Panc1 (cell line): ENCODE measurements at regions not wholly inside any gene's neighbourhood (a gene's known extent, or its start where the extent isn't known, plus 50 kb on each side); places are given as distances from the start of the nearest gene placed in this dataset.

Experiments
- ATAC-seq: fragments of 200-7000 bp; cut with Tn5 transposase; 2 replicates; pipeline ENCODE4 v1.9.1; 2020; ENCODE audit warnings: mild to moderate bottlenecking, moderate library complexity
- BruUV-seq: library from RNA; stranded (reverse); fragments of 400-500 nt; replicated peaks from 2 replicates; lab custom pipeline; 2021; lab: Mats Ljungman, UMichigan
- CTCF ChIA-PET: fragments of 300-600 bp; sonication (Branson Sonifier 250); formaldehyde crosslinking; loops from one replicate; lab custom pipeline; 2022; ENCODE audit warnings: antibody characterized with exemption; lab: Charles Lee
- POLR2A ChIA-PET: fragments of 300-600 bp; sonication (Branson Sonifier 250); formaldehyde crosslinking; loops from one replicate; lab custom pipeline; 2022; ENCODE audit warnings: antibody characterized with exemption; lab: Charles Lee
- DNase-seq: peaks from one replicate; pipeline ENCODE4 v3.0.0-alpha.2; 2010; ENCODE audit warnings: low read depth, low spot score
- H3K27ac ChIP-seq: 2 replicates; pipeline ENCODE4 v1.5.1; 2011; ENCODE audit warnings: mild to moderate bottlenecking, low read length, inconsistent platforms
- H3K27me3 ChIP-seq: fragments of 200-500 bp; sonication (Bioruptor generic); 2 replicates; pipeline ENCODE4 v1.6.0; 2014; ENCODE audit warnings: low read length, inconsistent platforms; ENCODE audit not compliant: control insufficient read depth, insufficient read depth
- H3K36me3 ChIP-seq: fragments of 200-500 bp; sonication (Bioruptor generic); 2 replicates; pipeline ENCODE4 v1.5.1; 2014; ENCODE audit warnings: inconsistent platforms, mild to moderate bottlenecking, low read length, moderate library complexity; ENCODE audit not compliant: control insufficient read depth, insufficient read depth
- H3K4me1 ChIP-seq: 2 replicates; pipeline ENCODE4 v1.5.1; 2011; ENCODE audit warnings: inconsistent platforms, mild to moderate bottlenecking, low read length, moderate library complexity; ENCODE audit not compliant: control insufficient read depth, insufficient read depth
- H3K4me3 ChIP-seq, 2 experiments: 2 replicates each; pipeline ENCODE4 v1.5.1; 2011 to 2012; ENCODE audit warnings: low read depth in 2 of 2, low read length in 2 of 2, mild to moderate bottlenecking in 2 of 2, inconsistent platforms in 1 of 2, moderate library complexity in 1 of 2
- H3K9me3 ChIP-seq: fragments of 200-500 bp; sonication (Bioruptor generic); 2 replicates; pipeline ENCODE4 v1.5.1; 2014; ENCODE audit warnings: low read depth, mild to moderate bottlenecking, inconsistent platforms, low read length, moderate library complexity; ENCODE audit not compliant: control insufficient read depth, insufficient read depth
- CTCF ChIP-seq: fragments of 450-650 bp; IDR thresholded peaks from 2 replicates; pipeline ENCODE4 v1.5.1; 2017; ENCODE audit warnings: mild to moderate bottlenecking
- POLR2AphosphoS5 ChIP-seq: IDR thresholded peaks from 2 replicates; pipeline ENCODE4 v1.6.1; 2012; ENCODE audit warnings: mild to moderate bottlenecking, low read depth, low read length, moderate library complexity
- REST ChIP-seq, 2 experiments: IDR thresholded peaks; 2 replicates each; pipeline ENCODE4 v1.6.1; 2011 to 2012; ENCODE audit warnings: low read depth in 2 of 2, control low read depth in 1 of 2, low read length in 1 of 2, mild to moderate bottlenecking in 1 of 2, moderate library complexity in 1 of 2; ENCODE audit not compliant: insufficient read depth in 1 of 2
- SIN3A ChIP-seq: IDR thresholded peaks from 2 replicates; pipeline ENCODE4 v1.6.1; 2012; ENCODE audit warnings: low read depth, mild to moderate bottlenecking, low read length, moderate library complexity, borderline replicate concordance; ENCODE audit not compliant: insufficient read depth
- TCF7L2 ChIP-seq: IDR thresholded peaks from 2 replicates; pipeline ENCODE4 v1.6.1; 2011; ENCODE audit warnings: mild to moderate bottlenecking, low read depth, low read length, inconsistent platforms
- in situ Hi-C: cut with HindIII; loops from 2 replicates; pipeline ENCODE4 v1.10.0; 2016; ENCODE audit warnings: low sequenced_read_pairs, low pct_unique_long_range_greater_than_20kb
- intact Hi-C: fragments of 100-400 bp; cut with micrococcal nuclease; formaldehyde crosslinking; loops from one replicate; pipeline ENCODE4 v1.10.0; 2022; ENCODE audit not compliant: unreplicated experiment

- no peak for DNase-seq
- CTCF ChIA-PET, result no interaction called here
- in situ Hi-C loops, result no loop called here
- H3K9me3 ChIP-seq, result no peaks in the 10 kb centered on the region
- intact Hi-C loops, result no loop called here
- no peak overlapping the region for H3K4me3 ChIP-seq
- H3K4me1 ChIP-seq, result no peaks in the 10 kb centered on the region
- POLR2A ChIA-PET, result no interaction called here
- no peak for ATAC-seq
- H3K27me3 ChIP-seq, result 0 out of 2 replicates have a peak, but pooled peaks cover 5% of the 10 kb centered on the region
- H3K36me3 ChIP-seq, result no peaks in the 10 kb centered on the region
- no peak for TF ChIP-seq REST (IDR thresholded peaks at IDR 0.05; ENCODE audit: insufficient read depth in 1 of 2, low read depth in 2 of 2, low read length in 1 of 2)
- no peak for TF ChIP-seq TCF7L2
- no peak for TF ChIP-seq POLR2AphosphoS5
- no peak for TF ChIP-seq SIN3A
- no peak for TF ChIP-seq CTCF
- no TSS peak for BruUV-seq
- no peak overlapping the region for H3K27ac ChIP-seq
These were observed 228.3 kb upstream of the WSB1 start for GRCh38 chr17:27065588-27065987.

- intact Hi-C loops, result no loop called here
- Histone ChIP-seq H3K36me3 (no peaks in the 10 kb centered on the region), H3K27me3 (0 out of 2 replicates have a peak, but pooled peaks cover 5% of the 10 kb centered on the region), H3K27ac (no peak overlapping the region), H3K4me1 (no peaks in the 10 kb centered on the region), H3K9me3 (no peaks in the 10 kb centered on the region), H3K4me3 (no peak overlapping the region)
- POLR2A ChIA-PET, result no interaction called here
- ATAC-seq (no peak), DNase-seq (no peak)
- BruUV-seq, result no TSS peak
- in situ Hi-C loops, result no loop called here
- TF ChIP-seq CTCF (no peak), SIN3A (no peak), POLR2AphosphoS5 (no peak), TCF7L2 (no peak), REST (IDR thresholded peaks at IDR 0.05; ENCODE audit: insufficient read depth in 1 of 2, low read depth in 2 of 2, low read length in 1 of 2) (no peak)
- CTCF ChIA-PET, result no interaction called here
These were observed 227.6 kb upstream of the WSB1 start for GRCh38 chr17:27066315-27066714.
